GM10266 (cell line): ENCODE measurements at regions not wholly inside any gene's neighbourhood (a gene's known extent, or its start where the extent isn't known, plus 50 kb on each side); places are given as distances from the start of the nearest gene placed in this dataset.

Experiments used
- DNase-seq: peaks from one replicate; pipeline ENCODE4 v3.0.0; 2012; ENCODE audit errors: extremely low spot score
- TF ChIP-seq, protein P1 (sequence below): IDR thresholded peaks from 2 replicates; pipeline ENCODE4 v1.5.1; 2012; ENCODE audit warnings: mild to moderate bottlenecking, low read depth; ENCODE audit not compliant: control insufficient read depth, insufficient read depth; ENCODE audit errors: missing control alignments

DNA sequence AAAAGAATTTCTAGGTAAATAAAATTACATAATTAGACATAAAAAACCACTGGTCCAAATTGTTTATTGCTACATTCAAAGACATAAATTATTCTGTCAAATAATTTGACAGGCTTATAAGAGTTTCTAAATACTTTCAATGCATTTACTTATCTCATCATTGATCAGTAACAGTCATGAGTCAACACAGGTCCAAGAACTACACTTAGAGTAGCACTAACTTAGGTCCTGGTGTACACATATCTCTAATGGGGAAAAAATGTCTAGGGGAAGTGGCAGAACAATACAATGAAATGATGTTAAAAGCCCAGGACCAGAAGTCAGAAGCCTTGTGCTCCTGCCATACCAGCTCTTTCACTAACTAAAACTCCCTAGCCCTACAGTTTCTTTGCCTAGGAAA lies 96.5 kb upstream of the SLCO6A1 start:
- TF ChIP-seq, protein P1, sequence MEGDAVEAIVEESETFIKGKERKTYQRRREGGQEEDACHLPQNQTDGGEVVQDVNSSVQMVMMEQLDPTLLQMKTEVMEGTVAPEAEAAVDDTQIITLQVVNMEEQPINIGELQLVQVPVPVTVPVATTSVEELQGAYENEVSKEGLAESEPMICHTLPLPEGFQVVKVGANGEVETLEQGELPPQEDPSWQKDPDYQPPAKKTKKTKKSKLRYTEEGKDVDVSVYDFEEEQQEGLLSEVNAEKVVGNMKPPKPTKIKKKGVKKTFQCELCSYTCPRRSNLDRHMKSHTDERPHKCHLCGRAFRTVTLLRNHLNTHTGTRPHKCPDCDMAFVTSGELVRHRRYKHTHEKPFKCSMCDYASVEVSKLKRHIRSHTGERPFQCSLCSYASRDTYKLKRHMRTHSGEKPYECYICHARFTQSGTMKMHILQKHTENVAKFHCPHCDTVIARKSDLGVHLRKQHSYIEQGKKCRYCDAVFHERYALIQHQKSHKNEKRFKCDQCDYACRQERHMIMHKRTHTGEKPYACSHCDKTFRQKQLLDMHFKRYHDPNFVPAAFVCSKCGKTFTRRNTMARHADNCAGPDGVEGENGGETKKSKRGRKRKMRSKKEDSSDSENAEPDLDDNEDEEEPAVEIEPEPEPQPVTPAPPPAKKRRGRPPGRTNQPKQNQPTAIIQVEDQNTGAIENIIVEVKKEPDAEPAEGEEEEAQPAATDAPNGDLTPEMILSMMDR, result no peak
- no peak for DNase-seq

DNA sequence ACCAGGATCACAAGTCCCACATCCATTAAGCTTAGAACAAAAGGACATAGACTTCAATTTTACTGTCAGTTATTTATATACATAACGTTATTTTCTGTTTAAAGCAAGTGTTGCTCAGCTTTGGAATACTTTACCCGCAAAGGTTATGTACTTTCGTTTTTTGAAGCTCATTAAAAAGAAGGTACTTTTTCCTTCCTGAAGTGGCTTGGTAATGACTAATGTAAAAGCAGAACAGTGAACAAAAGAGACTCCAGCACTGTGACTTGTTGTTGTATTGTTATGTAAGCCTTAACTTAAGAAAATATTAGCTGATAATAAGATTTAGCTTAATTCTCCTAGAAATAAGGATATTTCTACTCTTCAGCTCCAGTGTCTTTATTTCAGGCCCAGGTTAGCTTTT lies 97.3 kb upstream of the SLCO6A1 start:
- DNase-seq, result peak; percentile 10
- TF ChIP-seq, protein P1, result no peak

DNA sequence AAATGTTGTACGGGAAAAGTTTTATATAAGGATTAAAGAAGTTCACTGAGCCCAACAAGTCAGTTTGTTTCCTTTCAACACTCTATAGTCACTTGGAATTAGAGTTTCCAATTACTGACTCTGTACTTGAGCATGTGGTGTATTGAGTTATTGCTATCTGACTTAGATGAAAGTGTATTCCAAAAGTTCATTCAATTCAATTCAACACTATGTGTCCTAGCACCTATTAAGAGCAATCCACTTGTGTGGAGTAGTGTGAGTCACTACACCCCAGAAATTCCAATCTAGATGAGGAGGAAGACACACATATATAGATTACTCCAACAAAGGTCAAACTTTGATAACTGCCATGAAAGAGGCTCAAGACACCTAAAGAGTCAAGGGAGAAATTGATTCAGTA lies 98.2 kb upstream of the SLCO6A1 start:
- DNase-seq, result no peak
- TF ChIP-seq, protein P1, result no peak

DNA sequence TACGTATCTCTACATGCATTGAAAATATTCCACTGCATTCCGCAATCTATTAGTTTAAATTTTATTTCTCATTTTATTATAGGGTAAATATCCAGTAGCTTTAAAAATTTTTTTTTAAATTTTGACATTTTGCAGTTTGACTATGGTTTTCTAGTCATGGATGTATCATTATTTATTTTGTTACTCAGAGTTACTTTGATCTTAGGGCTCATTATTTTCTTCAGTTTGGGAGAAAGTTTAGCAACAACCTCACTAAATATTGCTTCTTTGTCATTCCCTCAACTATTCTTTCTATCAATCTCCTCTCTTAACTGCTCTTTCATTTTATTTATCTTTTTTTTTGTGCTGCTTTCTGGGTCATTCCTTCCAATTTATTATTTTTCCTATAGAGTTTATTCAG lies 100.5 kb upstream of the SLCO6A1 start:
- TF ChIP-seq, protein P1, result no peak
- DNase-seq, result no peak

DNA sequence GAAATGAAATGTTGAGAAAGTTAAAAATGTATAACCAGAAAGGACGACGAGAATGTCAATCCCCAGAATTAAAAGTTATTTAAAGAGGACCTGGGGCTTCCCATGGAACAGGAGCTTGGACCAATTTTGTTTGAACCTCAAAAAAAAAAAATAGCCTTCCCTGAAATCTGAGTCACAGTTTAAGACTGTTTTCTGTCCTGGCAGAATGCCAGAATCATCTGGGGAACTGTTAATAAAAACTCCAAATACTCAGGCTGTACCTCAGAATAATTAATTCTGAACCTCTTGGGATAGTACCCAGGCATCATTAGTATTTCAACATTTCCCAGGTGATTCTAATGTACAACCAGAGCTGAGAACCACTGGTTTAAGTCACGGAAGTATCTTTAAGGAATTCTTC lies 102.2 kb upstream of the SLCO6A1 start:
- TF ChIP-seq, protein P1, result no peak

DNA sequence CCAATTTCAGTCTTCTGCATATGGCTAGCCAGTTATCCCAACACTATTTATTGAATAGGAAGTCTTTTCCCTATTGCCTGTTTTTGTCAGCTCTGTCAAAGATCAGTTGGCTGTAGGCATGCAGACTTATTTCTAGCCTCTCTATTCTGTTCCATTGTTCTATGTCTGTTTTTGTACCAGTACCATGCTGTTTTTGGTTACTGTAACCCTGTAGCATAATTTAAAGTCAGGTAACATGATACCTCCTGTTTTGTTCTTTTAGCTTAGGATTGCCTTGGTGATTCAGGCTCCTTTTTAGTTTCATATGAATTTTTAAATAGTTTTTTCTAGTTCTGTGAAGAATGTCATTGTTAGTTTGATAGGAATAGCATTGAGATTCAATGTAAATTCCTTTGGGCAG lies 104.9 kb upstream of the SLCO6A1 start:
- TF ChIP-seq, protein P1, result no peak
- no peak for DNase-seq

More for the DNA sequence above, 102.2 kb upstream of the SLCO6A1 start:
- DNase-seq, result no peak

DNA sequence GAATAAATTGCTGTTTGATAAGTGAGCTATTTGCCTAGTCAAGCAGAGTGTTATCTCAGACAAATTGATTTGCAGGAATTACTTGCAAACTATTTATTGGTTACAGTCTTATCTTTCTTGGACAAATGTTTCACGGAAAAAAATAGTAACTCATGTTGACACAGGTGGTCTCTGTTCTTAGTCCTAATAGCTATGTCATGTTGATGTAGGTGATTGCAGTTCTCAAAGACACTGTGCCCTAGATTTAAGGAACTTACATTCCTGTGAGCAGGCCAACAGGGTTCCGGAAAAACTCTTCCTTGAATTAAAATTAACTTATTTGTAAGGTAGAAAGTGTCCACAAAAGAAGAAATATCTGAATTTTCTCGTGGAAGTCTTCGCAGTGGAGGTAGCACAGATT lies 109.6 kb upstream of the SLCO6A1 start:
- TF ChIP-seq, protein P1, result no peak
- no peak for DNase-seq
